ENCODE measurements at regions not wholly inside any gene's neighbourhood (a gene's known extent, or its start where the extent isn't known, plus 50 kb on each side); places are given as distances from the start of the nearest gene placed in this dataset.

DNA sequence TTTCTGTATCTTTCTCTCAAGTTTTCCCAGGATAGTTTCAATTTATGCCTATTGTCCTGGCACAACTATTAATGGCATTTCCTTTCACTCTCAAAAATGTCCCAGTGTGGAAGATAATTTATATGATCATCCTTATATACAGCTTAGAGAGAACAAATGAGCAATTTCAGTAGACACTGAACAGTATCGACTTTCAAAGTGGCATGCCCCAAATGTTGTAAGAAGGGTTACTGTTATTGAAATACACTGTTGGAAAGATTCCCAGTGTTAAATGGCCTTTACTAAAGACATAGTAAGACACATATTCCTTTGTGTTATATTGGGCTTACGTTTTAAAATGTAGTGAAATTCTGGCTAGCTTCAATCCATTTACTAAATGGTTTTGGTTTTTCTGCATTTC is 202.3 kb upstream of the CDKN3 start:
- H3K4me3 ChIP-seq (ENCODE audit: low read length) = no peak overlapping the region
- H3K36me3 Mint-ChIP-seq = no peaks in the 10 kb centered on the region
- H3K4me1 Mint-ChIP-seq = no peaks in the 10 kb centered on the region
- no peak overlapping the region for H3K4me3 Mint-ChIP-seq
- TF ChIP-seq, protein P1, sequence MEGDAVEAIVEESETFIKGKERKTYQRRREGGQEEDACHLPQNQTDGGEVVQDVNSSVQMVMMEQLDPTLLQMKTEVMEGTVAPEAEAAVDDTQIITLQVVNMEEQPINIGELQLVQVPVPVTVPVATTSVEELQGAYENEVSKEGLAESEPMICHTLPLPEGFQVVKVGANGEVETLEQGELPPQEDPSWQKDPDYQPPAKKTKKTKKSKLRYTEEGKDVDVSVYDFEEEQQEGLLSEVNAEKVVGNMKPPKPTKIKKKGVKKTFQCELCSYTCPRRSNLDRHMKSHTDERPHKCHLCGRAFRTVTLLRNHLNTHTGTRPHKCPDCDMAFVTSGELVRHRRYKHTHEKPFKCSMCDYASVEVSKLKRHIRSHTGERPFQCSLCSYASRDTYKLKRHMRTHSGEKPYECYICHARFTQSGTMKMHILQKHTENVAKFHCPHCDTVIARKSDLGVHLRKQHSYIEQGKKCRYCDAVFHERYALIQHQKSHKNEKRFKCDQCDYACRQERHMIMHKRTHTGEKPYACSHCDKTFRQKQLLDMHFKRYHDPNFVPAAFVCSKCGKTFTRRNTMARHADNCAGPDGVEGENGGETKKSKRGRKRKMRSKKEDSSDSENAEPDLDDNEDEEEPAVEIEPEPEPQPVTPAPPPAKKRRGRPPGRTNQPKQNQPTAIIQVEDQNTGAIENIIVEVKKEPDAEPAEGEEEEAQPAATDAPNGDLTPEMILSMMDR (IDR thresholded peaks at IDR 0.05) = no peak
- no CpG with 5 or more reads among the region's 2 CpGs for WGBS (ENCODE audit: insufficient coverage)
- no peaks in the 10 kb centered on the region for H3K9me3 ChIP-seq (ENCODE audit: control insufficient read depth, insufficient read depth, low read length)
- no peaks in the 10 kb centered on the region for H3K36me3 ChIP-seq (ENCODE audit: control insufficient read depth, insufficient read depth, low read length)
- no peaks in the 10 kb centered on the region for H3K27me3 ChIP-seq (ENCODE audit: control insufficient read depth, insufficient read depth, low read length)
- peaks cover 0 to 3% of the 10 kb centered on the region in 2 donors for H3K27me3 Mint-ChIP-seq (ENCODE audit: low read depth in 2 of 2)
- DNase-seq = no peak
- H3K4me1 ChIP-seq (ENCODE audit: control insufficient read depth, insufficient read depth, low read length) = no peaks in the 10 kb centered on the region
- intact Hi-C loops (cut with micrococcal nuclease) = no loop called here
- no peak overlapping the region for H3K27ac ChIP-seq (ENCODE audit: low read length)
- no peak overlapping the region for H3K27ac Mint-ChIP-seq
- no peak for ATAC-seq
- H3K9me3 Mint-ChIP-seq = peaks cover 3 to 4% of the 10 kb centered on the region in 2 donors

DNA sequence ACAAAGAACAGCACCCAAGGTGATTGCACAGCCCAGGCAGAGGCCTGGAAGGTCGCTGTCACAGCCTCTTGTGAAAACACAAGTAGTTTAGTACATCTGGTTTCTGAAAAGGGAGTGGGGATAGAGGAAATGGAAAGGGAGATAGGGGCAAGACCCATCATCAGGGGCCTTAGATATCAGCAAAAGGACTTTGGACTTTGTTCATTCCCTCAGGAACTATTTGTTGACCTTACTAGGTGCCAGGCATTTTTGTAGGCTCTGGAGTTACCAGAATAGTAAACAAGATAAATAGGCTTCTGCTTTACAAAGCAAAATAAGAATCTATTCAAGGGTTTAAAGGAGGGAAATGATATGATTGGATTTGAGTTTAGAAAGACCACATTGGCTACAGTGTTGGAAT is 199.4 kb upstream of the CDKN3 start:
- DNase-seq (no peak), ATAC-seq (no peak)
- no peak overlapping the region for H3K4me3 ChIP-seq (ENCODE audit: low read length)
- H3K27ac ChIP-seq (ENCODE audit: low read length) = no peak overlapping the region
- Mint-ChIP-seq H3K9me3 (peaks cover 4 to 5% of the 10 kb centered on the region in 2 donors), H3K27me3 (ENCODE audit: low read depth in 2 of 2) (peaks cover 0 to 3% of the 10 kb centered on the region in 2 donors), H3K4me3 (no peak overlapping the region), H3K4me1 (no peaks in the 10 kb centered on the region), H3K36me3 (no peaks in the 10 kb centered on the region), H3K27ac (no peak overlapping the region)
- H3K27me3 ChIP-seq (ENCODE audit: control insufficient read depth, insufficient read depth, low read length) = no peaks in the 10 kb centered on the region
- TF ChIP-seq, protein P1 (IDR thresholded peaks at IDR 0.05) = no peak
- no peaks in the 10 kb centered on the region for H3K9me3 ChIP-seq (ENCODE audit: control insufficient read depth, insufficient read depth, low read length)
- H3K36me3 ChIP-seq (ENCODE audit: control insufficient read depth, insufficient read depth, low read length) = no peaks in the 10 kb centered on the region
- intact Hi-C loops (cut with micrococcal nuclease) = no loop called here
- no peaks in the 10 kb centered on the region for H3K4me1 ChIP-seq (ENCODE audit: control insufficient read depth, insufficient read depth, low read length)
- 57% methylated on average over 1 of the region's 1 CpG for WGBS (ENCODE audit: insufficient coverage)

DNA sequence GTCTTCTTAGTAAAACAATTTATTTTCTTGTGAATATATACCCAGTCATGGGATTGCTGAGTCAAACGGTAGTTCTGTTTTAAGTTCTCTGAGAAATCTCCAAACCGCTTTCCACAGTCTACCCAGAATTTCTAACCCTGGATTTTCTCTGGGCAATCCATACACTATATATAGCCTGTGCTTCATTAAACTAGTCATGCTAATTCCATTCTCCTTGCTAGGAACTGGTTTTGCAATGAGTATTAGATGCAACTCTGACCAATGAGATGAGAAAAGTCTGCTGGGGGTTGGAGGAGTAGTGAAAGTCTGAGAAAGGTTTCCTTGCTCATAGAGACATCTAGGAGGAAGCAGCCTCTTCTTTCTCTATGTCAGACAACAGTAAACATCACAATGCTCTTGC is 196.1 kb upstream of the CDKN3 start:
- Mint-ChIP-seq H3K27me3 (ENCODE audit: low read depth in 2 of 2) (no peaks in the 10 kb centered on the region), H3K27ac (no peak overlapping the region), H3K4me3 (no peak overlapping the region), H3K36me3 (no peaks in the 10 kb centered on the region), H3K9me3 (peaks cover 4 to 5% of the 10 kb centered on the region in 2 donors), H3K4me1 (no peaks in the 10 kb centered on the region)
- H3K4me1 ChIP-seq (ENCODE audit: control insufficient read depth, insufficient read depth, low read length) = no peaks in the 10 kb centered on the region
- DNase-seq = no peak
- H3K27me3 ChIP-seq (ENCODE audit: control insufficient read depth, insufficient read depth, low read length) = no peaks in the 10 kb centered on the region
- no peak for ATAC-seq
- whole genome bisulfite sequencing (ENCODE audit: insufficient coverage) = 92% methylated on average over 2 of the region's 2 CpGs
- TF ChIP-seq, protein P1 (IDR thresholded peaks at IDR 0.05) = no peak
- intact Hi-C loops (cut with micrococcal nuclease) = no loop called here
- no peaks in the 10 kb centered on the region for H3K36me3 ChIP-seq (ENCODE audit: control insufficient read depth, insufficient read depth, low read length)
- no peak overlapping the region for H3K4me3 ChIP-seq (ENCODE audit: low read length)
- no peak overlapping the region for H3K27ac ChIP-seq (ENCODE audit: low read length)
- no peaks in the 10 kb centered on the region for H3K9me3 ChIP-seq (ENCODE audit: control insufficient read depth, insufficient read depth, low read length)

DNA sequence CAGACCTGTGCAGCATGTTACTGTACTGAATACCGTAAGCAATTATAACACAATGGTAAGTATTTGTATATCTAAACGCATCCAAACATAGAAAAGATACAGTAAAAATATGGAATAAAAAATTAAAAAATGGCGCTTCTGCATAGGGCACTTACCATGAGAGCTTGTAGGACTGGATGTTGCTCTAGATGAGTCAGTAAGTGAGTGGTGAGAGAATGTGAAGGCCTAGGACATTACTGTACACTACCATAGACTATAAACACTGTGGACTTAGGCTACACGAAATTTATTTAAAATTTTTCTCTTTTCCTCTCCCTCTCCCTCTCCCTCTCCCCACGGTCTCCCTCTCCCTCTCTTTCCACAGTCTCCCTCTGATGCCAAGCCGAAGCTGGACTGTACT is 194.5 kb upstream of the CDKN3 start:
- TF ChIP-seq, protein P1 (IDR thresholded peaks at IDR 0.05) = no peak
- Mint-ChIP-seq H3K27ac (no peak overlapping the region), H3K27me3 (ENCODE audit: low read depth in 2 of 2) (no peaks in the 10 kb centered on the region), H3K4me1 (no peaks in the 10 kb centered on the region), H3K36me3 (no peaks in the 10 kb centered on the region), H3K9me3 (peaks cover 2 to 5% of the 10 kb centered on the region in 2 donors), H3K4me3 (no peak overlapping the region)
- Histone ChIP-seq H3K9me3 (ENCODE audit: control insufficient read depth, insufficient read depth, low read length) (no peaks in the 10 kb centered on the region), H3K36me3 (ENCODE audit: control insufficient read depth, insufficient read depth, low read length) (no peaks in the 10 kb centered on the region), H3K27ac (ENCODE audit: low read length) (no peak overlapping the region), H3K4me3 (ENCODE audit: low read length) (no peak overlapping the region), H3K4me1 (ENCODE audit: control insufficient read depth, insufficient read depth, low read length) (no peaks in the 10 kb centered on the region), H3K27me3 (ENCODE audit: control insufficient read depth, insufficient read depth, low read length) (no peaks in the 10 kb centered on the region)
- WGBS (ENCODE audit: insufficient coverage) = 63% methylated on average over 1 of the region's 6 CpGs
- ATAC-seq (no peak), DNase-seq (no peak)
- intact Hi-C loops (cut with micrococcal nuclease) = no loop called here
